ENCODE measurements at regions not wholly inside any gene's neighbourhood (a gene's known extent, or its start where the extent isn't known, plus 50 kb on each side); places are given as distances from the start of the nearest gene placed in this dataset.

DNA sequence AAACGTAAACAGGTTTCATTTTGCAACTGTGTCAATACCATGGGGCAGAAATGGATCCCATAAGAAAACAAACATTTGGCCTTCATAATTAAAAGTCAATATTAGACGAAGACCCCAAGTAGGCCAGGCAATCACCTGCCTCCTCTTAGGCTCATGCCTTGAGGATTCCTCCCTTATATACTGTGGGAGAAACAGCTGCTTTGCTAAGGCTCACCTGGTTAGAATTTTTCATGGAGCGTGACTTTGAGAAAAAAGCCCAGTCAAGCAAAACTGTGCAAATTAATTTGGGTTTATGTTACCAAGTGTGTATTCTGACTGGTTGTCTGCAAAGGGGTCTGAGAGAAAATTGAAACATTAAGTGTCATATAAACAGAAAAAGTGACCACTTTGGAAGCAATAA is 605.3 kb upstream of the USP24 start:
- H3K36me3 ChIP-seq = no peaks in the 10 kb centered on the region

GRCh38 chr1:55819011-55819410 is 603.8 kb upstream of the USP24 start:
- no peak for TF ChIP-seq CTCF (IDR thresholded peaks at IDR 0.05; ENCODE audit: low read depth, low read length)
- no peaks in the 10 kb centered on the region for H3K27me3 ChIP-seq
- H3K4me1 ChIP-seq = no peaks in the 10 kb centered on the region
- H3K4me3 ChIP-seq (ENCODE audit: low read depth, low read length) = no peak overlapping the region
- H3K9me3 ChIP-seq = no peaks in the 10 kb centered on the region
- no peaks in the 10 kb centered on the region for H3K36me3 ChIP-seq
- DNase-seq = no peak

More for the DNA sequence above, 605.3 kb upstream of the USP24 start:
- no peaks in the 10 kb centered on the region for H3K27me3 ChIP-seq
- DNase-seq = no peak
- no peak for TF ChIP-seq CTCF (IDR thresholded peaks at IDR 0.05; ENCODE audit: low read depth, low read length)
- no peaks in the 10 kb centered on the region for H3K9me3 ChIP-seq
- H3K4me3 ChIP-seq (ENCODE audit: low read depth, low read length) = no peak overlapping the region
- H3K4me1 ChIP-seq = no peaks in the 10 kb centered on the region

DNA sequence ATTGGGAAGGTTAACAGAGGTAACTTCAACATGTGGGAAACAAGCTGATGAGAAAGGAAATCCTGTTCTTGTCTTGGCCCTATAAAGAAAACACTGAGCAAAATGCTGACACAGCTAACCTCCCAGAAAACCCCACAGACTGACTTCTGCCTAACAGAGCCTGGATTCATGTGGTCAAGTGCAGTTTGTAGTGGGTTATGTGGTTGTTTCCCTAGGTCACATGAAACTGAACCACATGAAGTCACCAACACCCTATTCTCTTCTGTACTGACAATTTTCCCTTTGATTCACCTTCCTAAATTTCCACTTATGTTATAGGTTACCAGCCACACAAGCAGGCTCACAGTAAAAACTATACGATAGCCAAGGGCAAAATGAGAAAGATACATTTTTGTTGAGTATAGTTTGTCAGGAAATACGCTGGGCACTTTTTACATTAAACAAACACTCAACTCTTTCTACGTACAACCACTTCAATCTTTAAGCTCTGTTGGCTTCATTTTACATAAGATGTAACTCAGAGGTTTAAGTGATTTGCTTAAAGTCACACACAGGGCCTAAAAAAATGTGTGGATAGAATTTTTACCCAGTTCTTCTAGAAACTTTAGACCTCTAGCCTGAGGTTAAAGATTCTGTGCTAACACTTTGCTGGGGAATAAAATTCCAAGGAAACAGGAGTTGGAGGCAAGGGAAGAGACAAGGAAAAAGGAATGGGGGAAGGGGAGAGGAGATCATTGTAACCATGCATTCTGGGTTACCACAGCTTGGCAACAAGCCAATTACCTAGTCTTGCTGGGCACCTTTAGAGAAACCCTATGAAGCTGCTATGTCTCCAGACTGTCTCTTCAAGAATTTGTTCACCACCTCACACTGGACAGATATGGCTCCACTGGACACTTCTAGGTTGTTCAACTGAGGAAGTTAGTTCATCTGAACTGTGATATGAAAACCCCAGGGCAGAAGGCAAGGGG is 601.6 kb upstream of the USP24 start:
- no peaks in the 10 kb centered on the region for H3K36me3 ChIP-seq
- no peaks in the 10 kb centered on the region for H3K4me1 ChIP-seq
- no peak for DNase-seq

DNA sequence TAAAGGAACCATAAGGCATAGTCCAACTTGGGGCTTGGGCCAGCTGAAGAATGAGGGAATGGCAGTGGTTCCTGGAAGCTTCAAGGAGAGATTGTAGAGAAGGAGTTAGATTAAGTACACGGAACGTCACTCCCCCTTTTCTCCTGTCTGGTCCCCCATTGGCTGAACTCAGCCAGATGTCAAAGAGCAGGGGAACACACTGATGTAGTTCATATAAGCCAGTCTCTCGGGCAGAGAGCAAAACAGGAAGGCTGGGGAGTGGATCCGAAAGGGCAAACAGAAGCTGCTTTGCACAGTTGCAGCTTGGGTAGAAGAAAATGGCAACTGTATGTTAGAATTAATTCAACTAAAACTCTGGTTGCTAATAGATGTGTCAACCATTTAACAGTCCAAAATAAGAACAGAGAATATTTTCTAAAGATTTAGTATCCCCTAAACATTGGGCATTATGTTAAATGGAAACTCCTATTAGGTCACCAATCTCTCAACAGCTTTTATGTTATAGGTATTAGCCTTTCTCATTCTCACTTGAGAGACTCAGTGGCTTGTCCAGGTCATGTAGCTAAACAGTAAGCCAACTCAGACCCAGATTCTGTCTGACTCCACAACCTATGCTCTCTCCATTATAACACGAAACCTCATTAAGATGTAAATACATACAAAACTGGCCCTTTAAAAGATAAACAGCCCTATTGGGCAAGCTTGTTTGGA is 600.7 kb upstream of the USP24 start:
- no peaks in the 10 kb centered on the region for H3K9me3 ChIP-seq
- no peaks in the 10 kb centered on the region for H3K27me3 ChIP-seq
- H3K4me1 ChIP-seq = no peaks in the 10 kb centered on the region
- no peak for DNase-seq
- TF ChIP-seq CTCF (IDR thresholded peaks at IDR 0.05; ENCODE audit: low read depth, low read length) = no peak
- H3K36me3 ChIP-seq = no peaks in the 10 kb centered on the region
- no peak overlapping the region for H3K4me3 ChIP-seq (ENCODE audit: low read depth, low read length)

More for the DNA sequence above, 601.6 kb upstream of the USP24 start:
- Histone ChIP-seq H3K9me3 (no peaks in the 10 kb centered on the region), H3K27me3 (no peaks in the 10 kb centered on the region), H3K4me3 (ENCODE audit: low read depth, low read length) (no peak overlapping the region)
- TF ChIP-seq CTCF (IDR thresholded peaks at IDR 0.05; ENCODE audit: low read depth, low read length) = no peak

- Histone ChIP-seq H3K4me1 (no peaks in the 10 kb centered on the region), H3K36me3 (no peaks in the 10 kb centered on the region), H3K27me3 (no peaks in the 10 kb centered on the region), H3K9me3 (no peaks in the 10 kb centered on the region), H3K4me3 (ENCODE audit: low read depth, low read length) (no peak overlapping the region)
- no peak for TF ChIP-seq CTCF (IDR thresholded peaks at IDR 0.05; ENCODE audit: low read depth, low read length)
- DNase-seq = no peak
These were observed 599.8 kb upstream of the USP24 start for GRCh38 chr1:55814967-55815366.
